Fibroblast of pulmonary artery (primary cell): ENCODE measurements at regions not wholly inside any gene's neighbourhood (a gene's known extent, or its start where the extent isn't known, plus 50 kb on each side); places are given as distances from the start of the nearest gene placed in this dataset.

ENCODE experiments used
- DNase-seq: peaks from one replicate; pipeline ENCODE4 v3.0.0-alpha.2; 2010; ENCODE audit warnings: low read depth
- H3K4me3 ChIP-seq: replicated peaks from 2 replicates; pipeline ENCODE4 v1.5.1; 2011; ENCODE audit warnings: low read depth, mild to moderate bottlenecking, control low read depth, low read length, moderate library complexity
- TF ChIP-seq, protein P1 (sequence below): IDR thresholded peaks from 2 replicates; pipeline ENCODE4 v1.5.1; 2011; ENCODE audit warnings: mild to moderate bottlenecking, control low read depth, low read length, inconsistent platforms; ENCODE audit errors: missing control alignments

DNA sequence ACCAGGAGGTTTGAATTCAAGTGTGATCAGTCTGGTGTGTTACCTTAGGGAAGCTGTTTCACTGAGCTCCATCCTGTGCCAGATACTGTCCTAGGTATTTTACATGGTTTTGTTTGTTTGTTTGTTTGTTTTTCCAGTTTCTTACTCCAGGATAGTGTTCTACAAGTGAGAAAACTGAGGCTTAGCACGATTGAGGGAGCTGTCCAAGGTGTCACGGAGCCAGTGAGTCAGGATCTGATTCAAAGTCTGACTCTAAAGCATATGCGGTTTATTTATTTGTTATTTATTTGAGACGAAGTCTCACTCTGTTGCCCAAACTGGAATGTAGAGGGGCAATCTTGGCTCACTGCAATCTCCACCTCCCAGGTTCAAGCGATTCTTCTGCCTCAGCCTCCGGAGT, 79.7 kb upstream of the GNG2 start:
- peak; percentile 45 for DNase-seq
- TF ChIP-seq, protein P1, sequence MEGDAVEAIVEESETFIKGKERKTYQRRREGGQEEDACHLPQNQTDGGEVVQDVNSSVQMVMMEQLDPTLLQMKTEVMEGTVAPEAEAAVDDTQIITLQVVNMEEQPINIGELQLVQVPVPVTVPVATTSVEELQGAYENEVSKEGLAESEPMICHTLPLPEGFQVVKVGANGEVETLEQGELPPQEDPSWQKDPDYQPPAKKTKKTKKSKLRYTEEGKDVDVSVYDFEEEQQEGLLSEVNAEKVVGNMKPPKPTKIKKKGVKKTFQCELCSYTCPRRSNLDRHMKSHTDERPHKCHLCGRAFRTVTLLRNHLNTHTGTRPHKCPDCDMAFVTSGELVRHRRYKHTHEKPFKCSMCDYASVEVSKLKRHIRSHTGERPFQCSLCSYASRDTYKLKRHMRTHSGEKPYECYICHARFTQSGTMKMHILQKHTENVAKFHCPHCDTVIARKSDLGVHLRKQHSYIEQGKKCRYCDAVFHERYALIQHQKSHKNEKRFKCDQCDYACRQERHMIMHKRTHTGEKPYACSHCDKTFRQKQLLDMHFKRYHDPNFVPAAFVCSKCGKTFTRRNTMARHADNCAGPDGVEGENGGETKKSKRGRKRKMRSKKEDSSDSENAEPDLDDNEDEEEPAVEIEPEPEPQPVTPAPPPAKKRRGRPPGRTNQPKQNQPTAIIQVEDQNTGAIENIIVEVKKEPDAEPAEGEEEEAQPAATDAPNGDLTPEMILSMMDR, result no peak
- H3K4me3 ChIP-seq, result no peak overlapping the region

DNA sequence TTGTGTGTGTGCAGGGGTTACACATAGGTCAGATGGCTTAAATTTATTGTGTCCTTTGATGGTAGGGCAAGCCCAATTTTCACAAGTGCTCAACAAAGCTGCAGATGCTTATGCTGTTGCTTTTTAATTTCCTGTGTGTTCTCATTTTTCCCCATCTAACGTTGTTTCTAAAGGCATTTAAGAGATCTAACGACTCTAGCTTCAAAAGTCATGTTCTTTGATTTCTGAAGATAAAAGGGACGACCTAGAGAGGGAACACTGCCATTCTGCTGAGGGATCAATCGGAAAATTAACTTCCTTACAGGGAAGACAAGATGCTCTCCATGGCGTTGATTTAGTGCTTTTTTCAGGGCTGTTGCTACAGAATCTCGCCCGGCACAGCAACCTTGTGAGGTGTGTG, 79.0 kb upstream of the GNG2 start:
- no peak for DNase-seq
- H3K4me3 ChIP-seq, result no peak overlapping the region
- TF ChIP-seq, protein P1, result no peak

DNA sequence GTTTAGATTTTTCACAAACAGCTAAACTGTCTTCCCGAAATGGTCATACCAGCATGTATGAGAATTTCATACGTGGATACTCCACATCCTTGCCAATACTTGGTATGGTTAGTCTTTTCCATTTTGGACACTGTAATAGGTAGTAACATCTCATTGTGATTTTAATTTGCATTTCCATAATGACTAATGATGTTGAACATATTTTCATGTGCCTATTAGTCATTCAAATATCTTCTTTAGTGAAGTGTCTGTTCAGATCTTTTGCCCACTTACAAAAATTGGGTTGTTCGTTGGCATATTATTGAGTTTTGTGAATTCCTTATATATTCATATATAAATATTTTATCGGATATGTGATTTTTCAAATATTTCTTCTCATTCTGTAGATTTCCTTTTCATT, 78.0 kb upstream of the GNG2 start:
- TF ChIP-seq, protein P1, result no peak
- DNase-seq, result no peak
- H3K4me3 ChIP-seq, result no peak overlapping the region

DNA sequence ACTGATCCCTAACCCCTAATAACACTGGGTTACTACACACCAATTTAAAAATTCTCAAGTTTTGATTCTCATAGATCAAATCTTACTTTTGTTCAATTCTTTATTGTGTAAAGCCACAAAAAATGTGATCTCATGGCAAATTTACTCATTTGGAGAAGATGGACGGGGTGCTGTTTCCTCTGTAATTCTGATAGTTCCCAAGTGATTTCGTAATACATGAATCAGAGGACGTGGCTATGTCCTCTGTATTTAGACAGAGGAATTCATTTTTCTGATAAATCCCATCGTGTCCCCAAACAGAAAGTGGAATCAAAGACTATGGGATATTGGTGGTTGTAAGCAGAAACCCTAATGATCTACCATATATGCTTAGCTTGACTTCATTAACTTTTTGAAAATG, 76.6 kb upstream of the GNG2 start:
- no peak overlapping the region for H3K4me3 ChIP-seq
- peak; percentile 79 for DNase-seq
- TF ChIP-seq, protein P1, result no peak

DNA sequence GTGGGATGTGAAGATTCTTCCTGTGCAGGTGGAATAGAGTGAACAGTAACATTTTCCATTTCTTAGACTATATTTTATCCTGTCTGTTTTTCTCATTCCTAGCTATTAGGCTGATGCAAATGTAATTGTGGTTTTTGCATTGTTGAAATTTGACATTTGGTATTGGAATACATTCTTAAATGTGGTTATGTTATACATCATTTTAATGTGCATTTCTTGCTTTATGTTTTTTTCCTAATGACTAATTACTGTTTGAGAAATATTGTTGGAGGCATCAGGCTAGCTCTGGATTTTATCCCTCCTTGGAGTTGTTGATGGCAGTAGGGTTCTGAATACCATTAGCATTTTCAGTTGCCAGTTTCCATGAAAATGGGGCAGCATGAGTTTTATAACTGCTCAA, 75.9 kb upstream of the GNG2 start:
- TF ChIP-seq, protein P1, result no peak
- no peak overlapping the region for H3K4me3 ChIP-seq
- no peak for DNase-seq

DNA sequence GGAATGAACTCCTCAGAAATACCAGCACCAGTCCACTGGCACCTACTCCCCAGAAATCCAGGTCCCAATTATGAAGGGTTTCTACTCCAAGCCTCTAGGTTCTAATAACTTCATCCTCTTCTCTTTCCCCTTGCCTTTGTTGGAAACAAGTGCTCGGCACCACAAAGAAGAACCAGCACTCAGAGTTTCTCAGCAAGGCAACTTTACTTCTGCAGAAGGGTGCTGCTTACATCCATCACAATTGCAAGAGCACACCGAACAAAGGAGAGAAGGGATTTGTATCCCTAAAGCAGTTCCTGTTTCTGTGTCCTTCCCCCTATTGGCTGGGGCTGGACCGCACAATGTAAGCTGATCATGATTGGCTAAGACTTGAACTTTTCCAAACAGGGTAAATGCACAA, 74.2 kb upstream of the GNG2 start:
- TF ChIP-seq, protein P1, result no peak
- no peak for DNase-seq
- no peak overlapping the region for H3K4me3 ChIP-seq

DNA sequence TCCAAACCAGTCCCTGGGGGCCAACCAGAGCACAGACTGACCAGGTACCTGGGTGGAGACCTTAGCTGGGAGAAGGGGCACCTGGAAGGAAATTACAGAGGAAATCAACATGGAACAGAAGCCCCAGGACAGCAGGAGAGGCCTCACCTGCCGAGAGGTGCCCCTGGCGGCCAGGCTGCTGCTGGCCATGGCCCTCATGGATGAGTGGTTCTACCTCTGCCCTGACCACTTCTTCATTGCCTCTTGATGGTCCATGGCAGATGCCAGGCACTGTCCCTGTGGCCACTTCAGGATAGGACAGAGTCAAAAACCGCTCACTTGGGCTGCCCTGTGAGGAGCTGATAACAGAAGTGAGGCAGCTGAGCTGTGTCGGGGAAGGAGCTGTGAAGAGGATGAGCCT, 73.1 kb upstream of the GNG2 start:
- TF ChIP-seq, protein P1, result no peak
- no peak for DNase-seq
- no peak overlapping the region for H3K4me3 ChIP-seq
